SJSA1 (cell line): ENCODE measurements at regions not wholly inside any gene's neighbourhood (a gene's known extent, or its start where the extent isn't known, plus 50 kb on each side); places are given as distances from the start of the nearest gene placed in this dataset.

Source experiments
- DNase-seq, 2 experiments: peaks; one replicate each; pipeline ENCODE4 v3.0.0-alpha.2; 2015 to 2020; ENCODE audit warnings: low spot score in 2 of 2, low read depth in 1 of 2
- H3K27ac ChIP-seq: fragments of 250-450 bp; sonication (Bioruptor Pico); 2 replicates; pipeline ENCODE4 v1.5.1; 2020; ENCODE audit warnings: mild to moderate bottlenecking, moderate library complexity
- H3K27me3 ChIP-seq: fragments of 250-450 bp; sonication (Bioruptor Pico); replicated peaks from 2 replicates; pipeline ENCODE4 v1.5.1; 2020; ENCODE audit warnings: mild to moderate bottlenecking, moderate library complexity
- H3K36me3 ChIP-seq: fragments of 250-450 bp; sonication (Bioruptor Pico); 2 replicates; pipeline ENCODE4 v1.5.1; 2020; ENCODE audit warnings: mild to moderate bottlenecking
- H3K4me1 ChIP-seq: fragments of 250-450 bp; sonication (Bioruptor Pico); replicated peaks from 2 replicates; pipeline ENCODE4 v1.6.1; 2021; ENCODE audit warnings: mild to moderate bottlenecking
- H3K4me3 ChIP-seq: fragments of 250-450 bp; sonication (Bioruptor Pico); 2 replicates; pipeline ENCODE4 v1.5.1; 2020; ENCODE audit warnings: mild to moderate bottlenecking
- H3K9me3 ChIP-seq: fragments of 250-450 bp; sonication (Bioruptor Pico); replicated peaks from 2 replicates; pipeline ENCODE4 v1.5.1; 2020; ENCODE audit warnings: mild to moderate bottlenecking

GRCh38 chr1:218880484-218881060 is 293.1 kb upstream of the LYPLAL1 start:
- H3K9me3 ChIP-seq, result 0 out of 2 replicates have a peak, but pooled peaks cover 3% of the 10 kb centered on the region
- DNase-seq, result no peak

GRCh38 chr1:218882454-218882853 is 291.2 kb upstream of the LYPLAL1 start:
- 0 out of 2 replicates have a peak, but pooled peaks cover 3% of the 10 kb centered on the region for H3K9me3 ChIP-seq
- no peak overlapping the region for H3K27ac ChIP-seq
- DNase-seq, result no peak
- peaks cover 13% of the 10 kb centered on the region for H3K4me1 ChIP-seq
- no peaks in the 10 kb centered on the region for H3K36me3 ChIP-seq
- no peaks in the 10 kb centered on the region for H3K27me3 ChIP-seq
- no peak overlapping the region for H3K4me3 ChIP-seq

More at GRCh38 chr1:218880484-218881060, 293.1 kb upstream of the LYPLAL1 start:
- H3K36me3 ChIP-seq, result no peaks in the 10 kb centered on the region
- no peak overlapping the region for H3K4me3 ChIP-seq
- peaks cover 5% of the 10 kb centered on the region for H3K4me1 ChIP-seq
- no peaks in the 10 kb centered on the region for H3K27me3 ChIP-seq
- no peak overlapping the region for H3K27ac ChIP-seq

- H3K9me3 ChIP-seq, result no peaks in the 10 kb centered on the region
- no peak for DNase-seq
These were observed 287.4 kb upstream of the LYPLAL1 start for GRCh38 chr1:218886101-218886871.

DNA sequence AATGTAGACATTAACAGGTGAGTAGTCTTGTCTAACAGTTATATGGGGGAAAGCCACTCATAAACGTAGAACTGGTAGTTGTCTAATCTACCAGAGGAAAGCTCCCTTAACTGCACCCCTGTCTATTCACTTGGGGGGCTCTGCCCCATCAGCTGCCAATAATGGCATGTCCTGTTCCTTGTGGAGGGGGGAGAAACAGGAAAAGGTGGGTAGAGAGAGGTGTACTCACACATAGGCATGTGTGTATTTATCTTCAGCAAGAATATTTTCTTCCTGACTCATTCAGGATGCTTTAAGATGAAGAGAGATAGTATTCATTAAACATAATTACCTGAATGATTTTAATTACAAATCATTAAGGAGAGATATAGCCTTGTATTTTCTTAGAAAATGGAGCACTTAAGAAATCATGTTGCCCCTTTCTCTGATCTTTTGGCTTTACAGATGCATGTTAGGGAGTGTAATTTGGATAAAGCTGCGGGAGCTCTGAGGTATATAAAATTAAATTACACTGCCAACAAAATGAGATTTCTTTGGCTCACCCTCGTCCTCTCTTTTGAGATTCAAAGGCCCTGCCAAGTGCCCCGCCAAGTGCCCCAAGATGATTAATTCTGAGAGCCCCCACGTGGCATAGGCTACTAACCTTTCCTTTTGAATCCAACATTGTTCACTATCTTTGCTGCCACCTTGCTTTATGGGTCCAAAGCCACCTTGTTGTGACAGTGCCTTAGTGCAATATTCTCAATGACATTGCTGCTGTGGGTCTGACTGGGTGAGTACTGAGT is 286.3 kb upstream of the LYPLAL1 start:
- Histone ChIP-seq H3K4me1 (peaks cover 7% of the 10 kb centered on the region), H3K36me3 (no peaks in the 10 kb centered on the region), H3K4me3 (no peak overlapping the region), H3K27me3 (no peaks in the 10 kb centered on the region; the same call in 1 of the 2 replicates), H3K9me3 (no peaks in the 10 kb centered on the region), H3K27ac (no peak overlapping the region)
- no peak for DNase-seq

More at GRCh38 chr1:218886101-218886871, 287.4 kb upstream of the LYPLAL1 start:
- H3K27ac ChIP-seq, result no peak overlapping the region
- no peaks in the 10 kb centered on the region; the same call in 1 of the 2 replicates for H3K27me3 ChIP-seq
- H3K4me1 ChIP-seq, result peaks cover 7% of the 10 kb centered on the region
- H3K36me3 ChIP-seq, result no peaks in the 10 kb centered on the region
- no peak overlapping the region for H3K4me3 ChIP-seq

DNA sequence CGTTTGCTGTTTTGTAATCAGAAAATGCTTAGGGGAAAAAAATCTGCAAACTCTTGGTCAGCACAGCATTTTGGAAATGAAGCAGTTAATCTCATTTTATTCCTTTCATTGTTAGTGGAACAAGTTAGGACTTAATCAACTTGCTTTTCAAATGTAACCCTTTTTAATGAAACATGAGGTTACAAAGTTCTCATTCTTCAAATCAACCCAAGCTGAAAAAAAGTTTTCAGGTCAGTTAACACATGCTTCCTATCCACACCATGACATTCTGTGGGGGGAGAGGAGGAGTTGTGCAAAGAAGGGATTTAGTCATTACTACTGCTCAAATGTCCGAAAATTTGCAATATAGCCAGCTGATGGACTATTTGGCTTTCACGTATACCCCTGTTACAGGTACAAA is 283.2 kb upstream of the LYPLAL1 start:
- no peak overlapping the region for H3K27ac ChIP-seq
- no peaks in the 10 kb centered on the region for H3K36me3 ChIP-seq
- H3K9me3 ChIP-seq, result no peaks in the 10 kb centered on the region
- no peaks in the 10 kb centered on the region; the same call in 1 of the 2 replicates for H3K27me3 ChIP-seq
- no peak for DNase-seq
- H3K4me1 ChIP-seq, result peaks cover 7% of the 10 kb centered on the region
- no peak overlapping the region for H3K4me3 ChIP-seq

DNA sequence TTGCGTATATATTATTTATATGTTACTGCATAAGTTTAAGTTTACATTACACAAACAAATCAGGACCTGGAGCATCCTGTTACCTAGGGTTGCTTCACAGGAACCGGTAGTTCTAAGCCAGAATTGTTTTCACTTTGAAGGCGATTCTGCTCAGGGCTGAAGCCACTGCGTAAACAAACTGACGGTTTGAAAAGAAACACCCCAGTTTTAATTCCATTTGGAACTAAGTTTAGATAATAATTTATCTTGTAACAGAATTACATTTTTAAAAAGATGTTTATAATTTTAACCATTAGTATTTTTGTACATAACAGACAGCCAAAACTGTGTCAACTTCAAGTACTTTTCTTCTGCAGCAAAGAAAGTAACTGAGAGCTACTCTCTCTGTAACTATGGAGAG is 282.1 kb upstream of the LYPLAL1 start:
- Histone ChIP-seq H3K4me3 (no peak overlapping the region), H3K27ac (no peak overlapping the region), H3K36me3 (no peaks in the 10 kb centered on the region), H3K27me3 (no peaks in the 10 kb centered on the region; the same call in 1 of the 2 replicates), H3K4me1 (peaks cover 7% of the 10 kb centered on the region), H3K9me3 (no peaks in the 10 kb centered on the region)
- no peak for DNase-seq

GRCh38 chr1:218895064-218895587 is 278.6 kb upstream of the LYPLAL1 start:
- DNase-seq, result no peak
- no peaks in the 10 kb centered on the region for H3K9me3 ChIP-seq
- H3K4me3 ChIP-seq, result no peak overlapping the region
- no peaks in the 10 kb centered on the region for H3K36me3 ChIP-seq
- no peak overlapping the region for H3K27ac ChIP-seq
- no peaks in the 10 kb centered on the region for H3K4me1 ChIP-seq
- no peaks in the 10 kb centered on the region for H3K27me3 ChIP-seq

DNA sequence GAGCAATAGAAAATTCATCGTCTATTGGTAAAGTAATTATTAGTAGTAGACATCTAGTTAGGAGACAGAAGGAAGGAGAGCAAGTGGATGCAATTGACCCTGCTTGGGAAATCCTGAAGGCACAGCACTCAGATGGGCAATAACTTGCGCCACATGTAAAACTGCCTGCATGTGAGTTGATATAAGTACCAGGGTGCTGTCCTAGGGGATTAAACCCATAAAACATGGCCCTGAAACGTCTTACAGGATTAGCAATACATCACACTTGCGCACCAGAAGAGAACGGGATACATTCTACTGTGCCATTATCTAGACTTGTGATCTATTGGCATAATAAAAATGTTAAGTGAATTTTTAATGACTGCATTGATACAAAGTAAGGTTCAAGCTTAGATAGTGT is 277.5 kb upstream of the LYPLAL1 start:
- no peaks in the 10 kb centered on the region for H3K36me3 ChIP-seq
- H3K4me1 ChIP-seq, result no peaks in the 10 kb centered on the region
- H3K9me3 ChIP-seq, result no peaks in the 10 kb centered on the region
- DNase-seq, result no peak
- H3K27ac ChIP-seq, result no peak overlapping the region
- H3K27me3 ChIP-seq, result no peaks in the 10 kb centered on the region
- H3K4me3 ChIP-seq, result no peak overlapping the region

DNA sequence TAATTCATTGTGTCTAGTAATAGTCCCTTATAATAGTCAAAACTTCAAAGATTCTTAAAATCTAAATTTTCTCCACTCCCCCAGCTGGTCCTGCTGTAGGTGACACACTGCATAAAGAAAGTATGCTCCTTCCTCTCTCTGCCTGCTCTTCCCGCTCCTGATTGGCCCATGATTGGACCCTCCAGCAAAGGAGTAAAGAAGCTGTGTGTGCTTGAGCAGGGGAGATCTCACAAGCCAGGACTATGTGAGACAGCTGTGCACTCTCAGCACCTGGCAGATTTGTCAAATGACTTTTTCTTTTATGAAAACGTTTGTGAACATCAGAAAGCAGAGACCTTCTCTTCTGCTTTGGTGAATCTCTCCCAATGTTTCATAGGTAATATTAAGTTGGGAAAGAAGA is 274.8 kb upstream of the LYPLAL1 start:
- DNase-seq, result no peak
- H3K36me3 ChIP-seq, result no peaks in the 10 kb centered on the region
- no peak overlapping the region for H3K4me3 ChIP-seq
- H3K4me1 ChIP-seq, result no peaks in the 10 kb centered on the region
- no peaks in the 10 kb centered on the region for H3K9me3 ChIP-seq
- H3K27me3 ChIP-seq, result no peaks in the 10 kb centered on the region
- H3K27ac ChIP-seq, result no peak overlapping the region

- no peak for DNase-seq
- Histone ChIP-seq H3K4me1 (no peaks in the 10 kb centered on the region), H3K9me3 (no peaks in the 10 kb centered on the region), H3K27ac (no peak overlapping the region), H3K27me3 (no peaks in the 10 kb centered on the region), H3K4me3 (no peak overlapping the region), H3K36me3 (no peaks in the 10 kb centered on the region)
These were observed 273.1 kb upstream of the LYPLAL1 start for GRCh38 chr1:218900615-218901014.

DNA sequence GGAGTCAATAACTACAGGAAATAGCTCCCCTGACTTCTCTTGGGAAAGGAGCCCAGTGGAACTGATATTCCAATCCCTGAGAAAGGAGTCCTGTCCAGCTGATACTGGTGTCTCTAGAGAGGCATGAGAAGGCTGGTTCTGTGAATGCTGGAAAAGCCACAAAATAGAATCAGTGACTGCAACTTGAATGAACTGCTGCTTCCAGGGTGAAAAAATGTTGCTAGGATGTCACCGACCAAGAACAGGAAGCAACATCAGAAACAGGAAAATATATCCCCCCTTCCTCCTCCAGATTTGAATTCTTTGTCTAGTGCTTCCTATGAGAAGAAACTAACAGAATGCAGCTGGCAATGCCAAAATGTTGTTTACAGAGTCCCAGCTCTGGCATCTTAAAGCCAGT is 269.3 kb upstream of the LYPLAL1 start:
- no peak for DNase-seq

GRCh38 chr1:218916720-218917119 is 257.0 kb upstream of the LYPLAL1 start:
- no peak overlapping the region for H3K4me3 ChIP-seq
- H3K27ac ChIP-seq, result no peak overlapping the region
- H3K27me3 ChIP-seq, result no peaks in the 10 kb centered on the region; the same call in 1 of the 2 replicates
- H3K9me3 ChIP-seq, result no peaks in the 10 kb centered on the region
- H3K36me3 ChIP-seq, result no peaks in the 10 kb centered on the region
- DNase-seq, result no peak
- no peaks in the 10 kb centered on the region for H3K4me1 ChIP-seq

More for the DNA sequence above, 269.3 kb upstream of the LYPLAL1 start:
- no peaks in the 10 kb centered on the region for H3K27me3 ChIP-seq
- H3K36me3 ChIP-seq, result no peaks in the 10 kb centered on the region
- no peaks in the 10 kb centered on the region for H3K9me3 ChIP-seq
- H3K4me3 ChIP-seq, result no peak overlapping the region
- H3K27ac ChIP-seq, result no peak overlapping the region
- no peaks in the 10 kb centered on the region for H3K4me1 ChIP-seq

GRCh38 chr1:218917656-218918055 is 256.0 kb upstream of the LYPLAL1 start:
- Histone ChIP-seq H3K27me3 (no peaks in the 10 kb centered on the region; the same call in 1 of the 2 replicates), H3K4me1 (no peaks in the 10 kb centered on the region), H3K36me3 (no peaks in the 10 kb centered on the region), H3K9me3 (no peaks in the 10 kb centered on the region), H3K27ac (no peak overlapping the region), H3K4me3 (no peak overlapping the region)
- DNase-seq, result no peak
